BE2C (cell line): ENCODE measurements at regions not wholly inside any gene's neighbourhood (a gene's known extent, or its start where the extent isn't known, plus 50 kb on each side); places are given as distances from the start of the nearest gene placed in this dataset.

Experiments used
- DNase-seq: peaks from one replicate; pipeline ENCODE4 v3.0.0-alpha.2; 2020
- H3K27me3 ChIP-seq: fragments of 250-450 bp; sonication (Bioruptor Pico); 2 replicates; pipeline ENCODE4 v1.5.1; 2020; ENCODE audit warnings: mild to moderate bottlenecking
- H3K36me3 ChIP-seq: fragments of 250-450 bp; sonication (Bioruptor Pico); 2 replicates; pipeline ENCODE4 v1.5.1; 2020; ENCODE audit warnings: mild to moderate bottlenecking
- H3K4me1 ChIP-seq: fragments of 250-450 bp; sonication (Bioruptor Pico); 2 replicates; pipeline ENCODE4 v1.5.1; 2020
- H3K4me3 ChIP-seq: 2 replicates; pipeline ENCODE4 v1.5.1; 2011; ENCODE audit warnings: low read depth, low read length
- H3K9me3 ChIP-seq: fragments of 250-450 bp; sonication (Bioruptor Pico); 2 replicates; pipeline ENCODE4 v1.5.1; 2020
- CTCF ChIP-seq: IDR thresholded peaks from 2 replicates; pipeline ENCODE4 v1.5.1; 2012; ENCODE audit warnings: mild to moderate bottlenecking, low read depth, low read length

- peak; percentile 26; the same call in 1 of the 2 replicates for TF ChIP-seq CTCF
Observed at GRCh38 chr10:34001087-34001580, 666.7 kb upstream of the NRP1 start.

GRCh38 chr10:33993917-33994316 is 659.5 kb upstream of the NRP1 start:
- H3K4me3 ChIP-seq, result no peak overlapping the region
- H3K9me3 ChIP-seq, result no peaks in the 10 kb centered on the region
- no peaks in the 10 kb centered on the region for H3K4me1 ChIP-seq
- H3K36me3 ChIP-seq, result no peaks in the 10 kb centered on the region
- DNase-seq, result no peak
- TF ChIP-seq CTCF, result no peak
- no peaks in the 10 kb centered on the region for H3K27me3 ChIP-seq

More at GRCh38 chr10:34001087-34001580, 666.7 kb upstream of the NRP1 start:
- no peaks in the 10 kb centered on the region for H3K36me3 ChIP-seq
- peak; percentile 52 for DNase-seq
- no peak overlapping the region for H3K4me3 ChIP-seq
- H3K9me3 ChIP-seq, result no peaks in the 10 kb centered on the region
- no peaks in the 10 kb centered on the region for H3K27me3 ChIP-seq
- peaks cover 15% of the 10 kb centered on the region for H3K4me1 ChIP-seq

- no peaks in the 10 kb centered on the region for H3K27me3 ChIP-seq
- H3K36me3 ChIP-seq, result no peaks in the 10 kb centered on the region
- H3K9me3 ChIP-seq, result no peaks in the 10 kb centered on the region
- H3K4me1 ChIP-seq, result no peaks in the 10 kb centered on the region
- TF ChIP-seq CTCF, result no peak
- DNase-seq, result no peak
- H3K4me3 ChIP-seq, result no peak overlapping the region
Observed at GRCh38 chr10:33991924-33992323, 657.5 kb upstream of the NRP1 start.

- no peak for DNase-seq
- Histone ChIP-seq H3K27me3 (no peaks in the 10 kb centered on the region), H3K4me1 (peaks cover 12% of the 10 kb centered on the region), H3K4me3 (no peak overlapping the region), H3K36me3 (no peaks in the 10 kb centered on the region), H3K9me3 (no peaks in the 10 kb centered on the region)
- no peak for TF ChIP-seq CTCF
Observed at GRCh38 chr10:33986515-33986914, 652.0 kb upstream of the NRP1 start.

- DNase-seq, result no peak
- Histone ChIP-seq H3K36me3 (no peaks in the 10 kb centered on the region), H3K27me3 (no peaks in the 10 kb centered on the region), H3K9me3 (no peaks in the 10 kb centered on the region), H3K4me1 (peaks cover 12% of the 10 kb centered on the region), H3K4me3 (no peak overlapping the region)
- TF ChIP-seq CTCF, result no peak
Observed at GRCh38 chr10:33986016-33986415, 651.5 kb upstream of the NRP1 start.

- H3K36me3 ChIP-seq, result no peaks in the 10 kb centered on the region
- H3K9me3 ChIP-seq, result no peaks in the 10 kb centered on the region
- peaks cover 12% of the 10 kb centered on the region for H3K4me1 ChIP-seq
- TF ChIP-seq CTCF, result no peak
- H3K4me3 ChIP-seq, result no peak overlapping the region
- no peak for DNase-seq
- no peaks in the 10 kb centered on the region for H3K27me3 ChIP-seq
Observed at GRCh38 chr10:33982995-33983394, 648.5 kb upstream of the NRP1 start.
